ENCODE measurements at regions not wholly inside any gene's neighbourhood (a gene's known extent, or its start where the extent isn't known, plus 50 kb on each side); places are given as distances from the start of the nearest gene placed in this dataset.
"Not testable (repeated sequence)": the region's sequence is repeated elsewhere in the genome, so short reads cannot be mapped to it uniquely, and the experiment has no call there.

DNA sequence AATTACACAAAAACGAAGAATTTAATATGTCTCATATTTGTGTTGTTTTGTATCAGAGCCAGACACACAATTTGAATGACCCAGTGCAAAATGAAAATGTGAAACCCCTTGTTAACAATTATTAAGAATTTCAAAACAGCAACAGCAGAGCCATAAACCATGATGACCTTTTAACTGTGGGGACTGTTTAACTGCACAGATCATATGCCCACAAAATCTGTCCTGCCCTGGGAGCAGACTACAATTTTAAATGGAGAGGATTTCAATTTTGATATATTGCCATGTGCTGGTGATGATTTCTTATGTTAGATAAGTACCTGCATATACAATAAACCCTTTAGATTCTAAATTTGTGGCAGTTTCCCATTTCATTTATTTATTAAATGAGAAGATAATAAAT, 455.5 kb upstream of the MGAT4C start:
- Histone ChIP-seq H3K27me3 (replicated peaks in 1 of 7) (no peaks in the 10 kb centered on the region), H3K9me3 (peaks cover 0 to 32% (median 21%) of the 10 kb centered on the region in 8 donors), H3K36me3 (no peaks in the 10 kb centered on the region), H3K4me3 (no peak overlapping the region), H3K27ac (no peak overlapping the region), H3K4me1 (no peaks in the 10 kb centered on the region)
- intact Hi-C loops (cut with DNase I; ENCODE audit: low total_unique reads) = no loop called here
- no peak for DNase-seq
- no peak for TF ChIP-seq POLR2A (IDR thresholded peaks at IDR 0.05)
- TF ChIP-seq, protein P1, sequence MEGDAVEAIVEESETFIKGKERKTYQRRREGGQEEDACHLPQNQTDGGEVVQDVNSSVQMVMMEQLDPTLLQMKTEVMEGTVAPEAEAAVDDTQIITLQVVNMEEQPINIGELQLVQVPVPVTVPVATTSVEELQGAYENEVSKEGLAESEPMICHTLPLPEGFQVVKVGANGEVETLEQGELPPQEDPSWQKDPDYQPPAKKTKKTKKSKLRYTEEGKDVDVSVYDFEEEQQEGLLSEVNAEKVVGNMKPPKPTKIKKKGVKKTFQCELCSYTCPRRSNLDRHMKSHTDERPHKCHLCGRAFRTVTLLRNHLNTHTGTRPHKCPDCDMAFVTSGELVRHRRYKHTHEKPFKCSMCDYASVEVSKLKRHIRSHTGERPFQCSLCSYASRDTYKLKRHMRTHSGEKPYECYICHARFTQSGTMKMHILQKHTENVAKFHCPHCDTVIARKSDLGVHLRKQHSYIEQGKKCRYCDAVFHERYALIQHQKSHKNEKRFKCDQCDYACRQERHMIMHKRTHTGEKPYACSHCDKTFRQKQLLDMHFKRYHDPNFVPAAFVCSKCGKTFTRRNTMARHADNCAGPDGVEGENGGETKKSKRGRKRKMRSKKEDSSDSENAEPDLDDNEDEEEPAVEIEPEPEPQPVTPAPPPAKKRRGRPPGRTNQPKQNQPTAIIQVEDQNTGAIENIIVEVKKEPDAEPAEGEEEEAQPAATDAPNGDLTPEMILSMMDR (IDR thresholded peaks at IDR 0.05 in 8 of 11, conservative IDR thresholded peaks at IDR 0.05 in 3 of 11) = no peak
- no peak for TF ChIP-seq POLR2AphosphoS5 (IDR thresholded peaks at IDR 0.05)
- whole genome bisulfite sequencing, 5 donors = 49 to 69% (median 53%) methylated on average over 1 of the region's 1 CpG

GRCh38 chr12:86710109-86710508, 453.9 kb upstream of the MGAT4C start:
- Histone ChIP-seq H3K27ac (no peak overlapping the region), H3K27me3 (replicated peaks in 1 of 7) (no peaks in the 10 kb centered on the region), H3K36me3 (no peaks in the 10 kb centered on the region), H3K4me1 (no peaks in the 10 kb centered on the region), H3K9me3 (peaks cover 0 to 37% (median 21%) of the 10 kb centered on the region in 8 donors), H3K4me3 (no peak overlapping the region)
- no peak for DNase-seq
- intact Hi-C loops (cut with DNase I; ENCODE audit: low total_unique reads) = no loop called here
- TF ChIP-seq, protein P1 (IDR thresholded peaks at IDR 0.05 in 8 of 11, conservative IDR thresholded peaks at IDR 0.05 in 3 of 11) = no peak
- TF ChIP-seq POLR2A (IDR thresholded peaks at IDR 0.05) (no peak), POLR2AphosphoS5 (IDR thresholded peaks at IDR 0.05) (no peak)

GRCh38 chr12:86709017-86709416, 452.8 kb upstream of the MGAT4C start:
- peaks cover 0 to 36% (median 21%) of the 10 kb centered on the region in 8 donors for H3K9me3 ChIP-seq
- H3K36me3 ChIP-seq; H3K27ac ChIP-seq; H3K27me3 ChIP-seq (replicated peaks in 1 of 7); H3K4me3 ChIP-seq; H3K4me1 ChIP-seq; DNase-seq; intact Hi-C loops (cut with DNase I; ENCODE audit: low total_unique reads): not testable (repeated sequence)
- 57 to 64% (median 58%) methylated on average over 3 of the region's 3 CpGs for WGBS, 5 donors

GRCh38 chr12:86698641-86698980, 442.4 kb upstream of the MGAT4C start:
- Histone ChIP-seq H3K4me1 (no peaks in the 10 kb centered on the region), H3K4me3 (no peak overlapping the region), H3K9me3 (no peaks in the 10 kb centered on the region), H3K27me3 (replicated peaks in 1 of 7) (no peaks in the 10 kb centered on the region), H3K36me3 (no peaks in the 10 kb centered on the region), H3K27ac (no peak overlapping the region)
- no peak for DNase-seq
- TF ChIP-seq POLR2A (IDR thresholded peaks at IDR 0.05) = no peak
- TF ChIP-seq, protein P1 (IDR thresholded peaks at IDR 0.05 in 8 of 11, conservative IDR thresholded peaks at IDR 0.05 in 3 of 11) = no peak
- TF ChIP-seq POLR2AphosphoS5 (IDR thresholded peaks at IDR 0.05) = no peak
- intact Hi-C loops (cut with DNase I; ENCODE audit: low total_unique reads) = no loop called here
- 51 to 67% (median 60%) methylated on average over 2 of the region's 2 CpGs for WGBS, 5 donors

GRCh38 chr12:86697916-86698640, 441.9 kb upstream of the MGAT4C start:
- Histone ChIP-seq H3K4me3 (no peak overlapping the region), H3K27ac (no peak overlapping the region), H3K27me3 (replicated peaks in 1 of 7) (no peaks in the 10 kb centered on the region), H3K9me3 (no peaks in the 10 kb centered on the region), H3K36me3 (no peaks in the 10 kb centered on the region), H3K4me1 (no peaks in the 10 kb centered on the region)
- TF ChIP-seq POLR2A (IDR thresholded peaks at IDR 0.05) = no peak
- no peak for TF ChIP-seq POLR2AphosphoS5 (IDR thresholded peaks at IDR 0.05)
- TF ChIP-seq, protein P1 (IDR thresholded peaks at IDR 0.05 in 8 of 11, conservative IDR thresholded peaks at IDR 0.05 in 3 of 11) = no peak
- intact Hi-C loops (cut with DNase I; ENCODE audit: low total_unique reads) = no loop called here
- no peak for DNase-seq
- 70 to 87% (median 82%) methylated on average over 2 of the region's 2 CpGs for WGBS, 5 donors
